MM.1S (cell line): ENCODE measurements at regions not wholly inside any gene's neighbourhood (a gene's known extent, or its start where the extent isn't known, plus 50 kb on each side); places are given as distances from the start of the nearest gene placed in this dataset.

Experiments used
- CTCF ChIP-seq: fragments of 300-600 bp; sonication (generic); IDR thresholded peaks from 2 replicates; pipeline ENCODE4 v1.5.1; 2016; ENCODE audit warnings: antibody characterized with exemption, low read length, mixed read lengths
- EZH2 ChIP-seq: fragments of 300-600 bp; sonication (generic); optimal IDR thresholded peaks from 2 replicates; pipeline ENCODE3; 2017; ENCODE audit warnings: low read depth, mild to moderate bottlenecking, antibody characterized with exemption, low read length, mixed read lengths
- EZH2phosphoT487 ChIP-seq: fragments of 300-600 bp; sonication (generic); IDR thresholded peaks from 2 replicates; pipeline ENCODE4 v1.6.1; 2018; ENCODE audit warnings: antibody characterized with exemption, low read length

GRCh38 chr3:157755233-157755632 lies 252.0 kb upstream of the VEPH1 start:
- TF ChIP-seq EZH2 (no peak), CTCF (no peak), EZH2phosphoT487 (no peak)
